ENCODE measurements at regions not wholly inside any gene's neighbourhood (a gene's known extent, or its start where the extent isn't known, plus 50 kb on each side); places are given as distances from the start of the nearest gene placed in this dataset.
A peak's percentile ranks its signal among the peaks of the same experiment; 100 is the strongest.

DNA sequence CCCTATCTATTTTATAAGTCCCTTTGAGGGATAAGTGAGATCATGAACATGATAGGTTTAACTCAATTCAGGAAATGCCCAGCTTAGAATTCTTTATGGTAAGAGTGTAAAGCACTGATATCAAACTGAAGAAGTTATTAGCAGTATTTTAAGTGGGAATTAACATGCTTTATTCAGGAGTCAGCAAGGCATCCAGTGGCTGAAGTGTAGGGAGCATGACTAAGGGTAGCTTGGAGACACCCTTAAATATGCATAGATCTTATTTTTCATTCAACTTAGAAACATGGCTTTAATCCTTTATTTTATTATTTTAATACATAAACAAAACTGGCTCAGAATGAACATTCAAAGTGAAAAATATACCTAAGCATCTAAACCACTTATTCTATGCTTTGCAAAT is 158.3 kb upstream of the LPP start:
- Histone ChIP-seq H3K9me3 (ENCODE audit: control insufficient read depth, low read length) (no peaks in the 10 kb centered on the region), H3K4me1 (ENCODE audit: control insufficient read depth, insufficient read depth, low read length) (peaks cover 24% of the 10 kb centered on the region), H3K4me3 (ENCODE audit: low read length) (no peak overlapping the region)

DNA sequence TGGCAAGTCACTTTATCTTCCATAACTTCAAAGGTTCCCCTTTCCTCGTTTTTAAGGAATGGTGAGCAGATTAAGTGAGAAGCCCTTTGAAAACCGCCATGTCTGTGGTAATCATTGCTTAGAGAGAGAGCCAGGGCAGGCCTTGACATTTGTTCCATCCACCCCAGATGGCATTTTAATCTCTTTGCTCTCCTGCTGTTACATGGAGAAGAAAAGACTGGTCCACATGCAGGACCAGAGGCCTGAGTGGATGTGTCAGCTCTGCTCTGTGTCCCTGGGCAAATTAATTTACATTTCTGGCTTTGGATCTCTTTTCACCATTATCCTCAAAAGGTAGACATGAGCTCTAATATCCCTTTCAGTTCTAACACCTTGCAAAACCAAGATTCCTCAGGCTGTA is 157.3 kb upstream of the LPP start:
- Histone ChIP-seq H3K4me1 (ENCODE audit: control insufficient read depth, insufficient read depth, low read length) (peaks cover 32% of the 10 kb centered on the region), H3K36me3 (ENCODE audit: control insufficient read depth, insufficient read depth, low read length) (no peaks in the 10 kb centered on the region)

More for the DNA sequence above, 158.3 kb upstream of the LPP start:
- H3K36me3 ChIP-seq (ENCODE audit: control insufficient read depth, insufficient read depth, low read length), result no peaks in the 10 kb centered on the region
- no peak overlapping the region for H3K9ac ChIP-seq (ENCODE audit: low read length)
- H3K27me3 ChIP-seq (ENCODE audit: control insufficient read depth, insufficient read depth, low read length), result no peaks in the 10 kb centered on the region

DNA sequence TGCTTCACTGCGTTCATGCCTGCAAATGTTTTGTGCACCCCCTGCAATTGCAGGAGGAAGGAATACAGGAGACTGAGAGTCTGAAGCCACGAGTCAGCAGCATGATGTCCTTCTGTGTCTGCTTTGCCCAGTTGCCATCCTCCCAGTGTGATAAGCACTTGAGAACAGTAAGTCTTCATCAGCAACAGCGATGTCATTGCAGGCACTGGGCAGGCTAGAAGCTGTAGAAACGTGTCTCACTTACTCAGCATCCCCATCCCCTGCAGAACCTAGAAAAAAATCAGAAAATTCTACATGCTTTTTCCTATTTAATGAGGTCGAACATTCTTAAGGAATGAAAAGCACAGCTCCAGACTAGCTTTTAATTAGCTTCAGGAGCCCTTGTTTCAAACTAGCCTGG is 156.5 kb upstream of the LPP start:
- H3K9ac ChIP-seq (ENCODE audit: low read length), result no peak overlapping the region
- no peak overlapping the region for H3K4me3 ChIP-seq (ENCODE audit: low read length)
- H3K4me1 ChIP-seq (ENCODE audit: control insufficient read depth, insufficient read depth, low read length), result peaks cover 40% of the 10 kb centered on the region
- H3K27me3 ChIP-seq (ENCODE audit: control insufficient read depth, insufficient read depth, low read length), result no peaks in the 10 kb centered on the region
- no peaks in the 10 kb centered on the region for H3K9me3 ChIP-seq (ENCODE audit: control insufficient read depth, low read length)
- no peaks in the 10 kb centered on the region for H3K36me3 ChIP-seq (ENCODE audit: control insufficient read depth, insufficient read depth, low read length)

More for the DNA sequence above, 157.3 kb upstream of the LPP start:
- Histone ChIP-seq H3K9me3 (ENCODE audit: control insufficient read depth, low read length) (no peaks in the 10 kb centered on the region), H3K27me3 (ENCODE audit: control insufficient read depth, insufficient read depth, low read length) (no peaks in the 10 kb centered on the region), H3K4me3 (ENCODE audit: low read length) (no peak overlapping the region), H3K9ac (ENCODE audit: low read length) (no peak overlapping the region)

DNA sequence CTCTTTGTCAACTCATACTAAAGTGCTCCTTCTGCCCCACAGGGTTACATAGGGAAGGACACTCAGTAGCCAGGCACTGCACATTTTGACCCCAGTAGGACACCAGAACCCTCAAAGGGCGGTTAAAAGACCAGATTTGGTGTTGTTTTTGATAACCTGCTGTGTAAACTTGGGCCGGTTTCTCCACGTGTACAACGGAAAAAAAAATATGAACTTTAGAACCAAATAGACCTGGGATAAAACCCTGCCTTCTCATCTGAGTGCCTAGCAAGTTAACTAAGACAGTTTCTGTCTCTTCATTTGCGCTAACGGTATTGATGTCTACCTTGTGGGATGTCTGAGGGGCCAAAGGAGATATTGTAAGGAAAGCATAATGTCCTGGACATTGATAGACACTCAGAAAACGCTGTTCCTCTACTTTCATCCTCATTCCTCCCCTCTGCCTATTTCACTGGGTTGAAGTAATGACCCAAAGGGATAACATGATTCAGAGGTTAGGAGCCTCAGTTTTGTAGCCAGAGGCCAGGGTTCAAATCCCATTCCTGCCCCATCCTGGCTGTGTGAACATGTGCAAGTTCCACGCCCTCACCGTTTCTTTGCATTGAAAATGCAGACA is 155.9 kb upstream of the LPP start:
- H3K9me3 ChIP-seq (ENCODE audit: control insufficient read depth, low read length), result no peaks in the 10 kb centered on the region
- H3K27me3 ChIP-seq (ENCODE audit: control insufficient read depth, insufficient read depth, low read length), result no peaks in the 10 kb centered on the region
- no peaks in the 10 kb centered on the region for H3K36me3 ChIP-seq (ENCODE audit: control insufficient read depth, insufficient read depth, low read length)
- H3K9ac ChIP-seq (ENCODE audit: low read length), result no peak overlapping the region
- H3K4me3 ChIP-seq (ENCODE audit: low read length), result no peak overlapping the region
- peaks cover 45% of the 10 kb centered on the region for H3K4me1 ChIP-seq (ENCODE audit: control insufficient read depth, insufficient read depth, low read length)

DNA sequence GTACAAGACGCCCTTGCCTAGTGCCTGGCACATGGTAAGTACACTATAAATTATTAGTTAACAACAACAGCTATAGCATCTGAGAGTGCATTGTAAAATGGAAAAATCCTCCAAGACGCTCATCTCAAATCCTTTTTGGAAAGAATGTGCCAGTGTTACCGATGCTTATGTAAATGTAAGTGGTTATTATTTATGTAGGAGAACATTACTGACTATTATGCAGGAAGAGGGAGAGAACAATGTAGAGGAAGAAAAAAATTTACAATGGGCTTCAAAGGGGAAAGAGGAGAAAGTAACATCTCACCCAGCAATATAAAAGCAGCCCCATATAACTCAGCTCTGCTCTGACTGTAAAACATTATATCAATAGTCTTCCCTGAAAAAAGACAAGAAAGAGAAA is 155.3 kb upstream of the LPP start:
- Histone ChIP-seq H3K9me3 (ENCODE audit: control insufficient read depth, low read length) (no peaks in the 10 kb centered on the region), H3K9ac (ENCODE audit: low read length) (no peak overlapping the region), H3K4me3 (ENCODE audit: low read length) (no peak overlapping the region), H3K36me3 (ENCODE audit: control insufficient read depth, insufficient read depth, low read length) (no peaks in the 10 kb centered on the region), H3K4me1 (ENCODE audit: control insufficient read depth, insufficient read depth, low read length) (peaks cover 49% of the 10 kb centered on the region), H3K27me3 (ENCODE audit: control insufficient read depth, insufficient read depth, low read length) (no peaks in the 10 kb centered on the region)

DNA sequence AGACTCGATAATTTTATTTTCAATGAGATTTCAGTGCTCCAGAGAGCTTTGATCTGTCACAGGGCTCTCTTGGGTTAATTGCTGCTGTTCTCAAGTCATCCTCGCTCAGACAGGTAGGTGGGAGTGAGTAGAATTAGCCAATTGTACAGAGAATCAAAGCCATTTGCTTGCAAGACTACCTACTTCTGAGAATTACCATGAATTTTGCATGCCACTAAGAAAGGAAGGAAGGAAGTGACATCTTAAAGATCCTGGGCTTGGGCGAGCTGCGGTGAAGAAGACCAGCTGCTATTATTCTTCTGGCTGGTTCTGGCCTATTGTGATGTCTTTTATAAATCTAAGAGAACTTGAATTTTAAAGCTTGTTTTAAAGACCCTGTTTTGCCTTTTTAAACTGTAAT is 154.1 kb upstream of the LPP start:
- Histone ChIP-seq H3K4me1 (ENCODE audit: control insufficient read depth, insufficient read depth, low read length) (peaks cover 61% of the 10 kb centered on the region), H3K27me3 (ENCODE audit: control insufficient read depth, insufficient read depth, low read length) (no peaks in the 10 kb centered on the region), H3K9me3 (ENCODE audit: control insufficient read depth, low read length) (no peaks in the 10 kb centered on the region), H3K36me3 (ENCODE audit: control insufficient read depth, insufficient read depth, low read length) (no peaks in the 10 kb centered on the region), H3K4me3 (ENCODE audit: low read length) (no peak overlapping the region), H3K9ac (ENCODE audit: low read length) (no peak overlapping the region)

DNA sequence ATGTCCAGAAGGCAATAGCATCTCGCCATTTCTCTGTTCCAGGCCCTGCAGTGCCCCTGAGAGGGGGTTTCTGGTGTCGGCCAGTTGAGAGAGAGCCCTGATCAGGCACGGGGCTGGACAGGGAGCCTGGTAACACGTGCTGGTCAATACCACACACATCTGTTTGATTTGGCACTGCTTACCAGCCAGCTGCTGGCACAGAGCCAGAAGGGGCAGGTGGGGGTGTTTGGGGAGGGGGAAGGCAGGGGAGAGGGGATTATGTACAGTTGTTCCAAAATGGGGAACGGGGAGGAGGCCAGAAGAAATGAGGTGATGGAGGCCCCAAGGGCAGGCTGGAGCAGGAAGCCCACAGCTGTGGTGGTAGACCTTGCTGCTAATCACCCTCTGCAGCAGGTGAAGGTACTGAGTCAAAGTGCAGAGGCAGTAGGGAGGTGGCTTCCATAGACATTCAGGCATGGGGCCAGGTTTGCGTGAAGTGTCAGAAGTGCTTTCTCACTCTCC is 153.5 kb upstream of the LPP start:
- H3K27me3 ChIP-seq (ENCODE audit: control insufficient read depth, insufficient read depth, low read length), result no peaks in the 10 kb centered on the region
- no peak overlapping the region for H3K9ac ChIP-seq (ENCODE audit: low read length)
- H3K4me3 ChIP-seq (ENCODE audit: low read length), result no peak overlapping the region
- H3K36me3 ChIP-seq (ENCODE audit: control insufficient read depth, insufficient read depth, low read length), result no peaks in the 10 kb centered on the region
- no peaks in the 10 kb centered on the region for H3K9me3 ChIP-seq (ENCODE audit: control insufficient read depth, low read length)
- H3K4me1 ChIP-seq (ENCODE audit: control insufficient read depth, insufficient read depth, low read length), result peaks cover 62% of the 10 kb centered on the region

DNA sequence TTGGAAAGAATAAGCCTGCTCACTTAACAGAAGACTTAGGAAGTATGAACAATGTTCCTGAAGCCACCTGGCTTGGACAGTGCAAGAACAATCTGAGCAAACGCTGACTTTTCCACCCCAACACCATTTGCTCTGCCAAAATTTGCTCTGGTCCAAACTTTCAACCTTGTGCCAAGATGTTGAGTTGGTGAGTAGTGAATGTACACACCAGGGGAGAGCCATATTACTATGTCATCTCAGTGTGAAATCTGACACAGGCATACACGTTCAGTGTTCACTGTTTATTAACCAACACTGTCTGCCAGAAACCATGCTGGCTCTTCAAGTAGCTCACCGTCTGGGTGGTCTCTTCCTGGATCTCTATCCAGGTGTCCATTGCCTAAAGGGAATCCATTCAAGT is 152.9 kb upstream of the LPP start:
- Histone ChIP-seq H3K9ac (ENCODE audit: low read length) (no peak overlapping the region), H3K36me3 (ENCODE audit: control insufficient read depth, insufficient read depth, low read length) (no peaks in the 10 kb centered on the region), H3K4me3 (ENCODE audit: low read length) (no peak overlapping the region), H3K4me1 (ENCODE audit: control insufficient read depth, insufficient read depth, low read length) (peaks cover 62% of the 10 kb centered on the region), H3K27me3 (ENCODE audit: control insufficient read depth, insufficient read depth, low read length) (no peaks in the 10 kb centered on the region), H3K9me3 (ENCODE audit: control insufficient read depth, low read length) (no peaks in the 10 kb centered on the region)

DNA sequence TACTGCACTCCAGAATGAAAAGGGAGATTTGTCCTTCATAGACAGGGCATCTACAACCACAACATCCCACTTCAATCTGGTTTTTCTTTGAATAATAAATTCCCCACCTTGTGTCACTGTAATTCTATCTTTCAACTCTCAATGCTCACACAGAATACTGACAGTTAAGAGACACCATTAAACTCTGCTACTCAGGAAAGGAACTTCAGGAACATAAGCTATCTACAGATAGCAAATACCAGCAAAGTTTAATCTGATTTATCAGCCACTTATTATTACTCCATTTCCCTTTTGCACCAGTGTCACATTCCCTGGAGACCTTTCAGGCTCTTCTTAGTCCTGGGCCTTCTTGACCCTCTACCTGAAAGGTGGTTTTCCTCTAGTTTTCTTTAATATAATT is 152.0 kb upstream of the LPP start:
- Histone ChIP-seq H3K4me1 (ENCODE audit: control insufficient read depth, insufficient read depth, low read length) (peaks cover 62% of the 10 kb centered on the region), H3K4me3 (ENCODE audit: low read length) (no peak overlapping the region), H3K27me3 (ENCODE audit: control insufficient read depth, insufficient read depth, low read length) (no peaks in the 10 kb centered on the region), H3K9ac (ENCODE audit: low read length) (no peak overlapping the region), H3K9me3 (ENCODE audit: control insufficient read depth, low read length) (no peaks in the 10 kb centered on the region), H3K36me3 (ENCODE audit: control insufficient read depth, insufficient read depth, low read length) (no peaks in the 10 kb centered on the region)

DNA sequence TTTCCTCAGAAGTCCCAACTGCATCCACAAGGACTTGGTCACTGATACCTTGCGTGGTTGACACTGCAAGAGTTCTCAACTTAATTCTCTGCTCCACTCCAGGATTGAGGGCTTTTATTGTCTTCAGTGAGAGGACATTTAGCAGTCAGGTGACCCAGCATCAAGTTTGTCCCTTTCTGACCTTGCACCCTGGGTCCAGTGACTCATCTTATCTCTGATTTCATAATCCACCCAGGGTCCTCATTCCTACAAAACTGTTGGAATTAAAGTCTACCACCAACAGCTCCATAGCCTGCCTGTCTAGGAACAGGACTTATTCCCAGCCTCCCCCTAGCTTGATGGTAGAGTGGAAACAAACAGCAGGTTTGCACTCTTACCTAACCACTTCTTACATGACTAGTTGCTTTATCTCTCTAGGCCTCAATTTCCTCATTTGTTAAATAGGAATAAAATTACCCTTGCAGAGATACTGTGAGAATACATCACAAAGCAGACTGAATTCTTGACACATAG is 151.3 kb upstream of the LPP start:
- Histone ChIP-seq H3K4me1 (ENCODE audit: control insufficient read depth, insufficient read depth, low read length) (peaks cover 60% of the 10 kb centered on the region), H3K4me3 (ENCODE audit: low read length) (no peak overlapping the region), H3K9ac (ENCODE audit: low read length) (no peak overlapping the region), H3K9me3 (ENCODE audit: control insufficient read depth, low read length) (no peaks in the 10 kb centered on the region), H3K36me3 (ENCODE audit: control insufficient read depth, insufficient read depth, low read length) (no peaks in the 10 kb centered on the region), H3K27me3 (ENCODE audit: control insufficient read depth, insufficient read depth, low read length) (no peaks in the 10 kb centered on the region)

DNA sequence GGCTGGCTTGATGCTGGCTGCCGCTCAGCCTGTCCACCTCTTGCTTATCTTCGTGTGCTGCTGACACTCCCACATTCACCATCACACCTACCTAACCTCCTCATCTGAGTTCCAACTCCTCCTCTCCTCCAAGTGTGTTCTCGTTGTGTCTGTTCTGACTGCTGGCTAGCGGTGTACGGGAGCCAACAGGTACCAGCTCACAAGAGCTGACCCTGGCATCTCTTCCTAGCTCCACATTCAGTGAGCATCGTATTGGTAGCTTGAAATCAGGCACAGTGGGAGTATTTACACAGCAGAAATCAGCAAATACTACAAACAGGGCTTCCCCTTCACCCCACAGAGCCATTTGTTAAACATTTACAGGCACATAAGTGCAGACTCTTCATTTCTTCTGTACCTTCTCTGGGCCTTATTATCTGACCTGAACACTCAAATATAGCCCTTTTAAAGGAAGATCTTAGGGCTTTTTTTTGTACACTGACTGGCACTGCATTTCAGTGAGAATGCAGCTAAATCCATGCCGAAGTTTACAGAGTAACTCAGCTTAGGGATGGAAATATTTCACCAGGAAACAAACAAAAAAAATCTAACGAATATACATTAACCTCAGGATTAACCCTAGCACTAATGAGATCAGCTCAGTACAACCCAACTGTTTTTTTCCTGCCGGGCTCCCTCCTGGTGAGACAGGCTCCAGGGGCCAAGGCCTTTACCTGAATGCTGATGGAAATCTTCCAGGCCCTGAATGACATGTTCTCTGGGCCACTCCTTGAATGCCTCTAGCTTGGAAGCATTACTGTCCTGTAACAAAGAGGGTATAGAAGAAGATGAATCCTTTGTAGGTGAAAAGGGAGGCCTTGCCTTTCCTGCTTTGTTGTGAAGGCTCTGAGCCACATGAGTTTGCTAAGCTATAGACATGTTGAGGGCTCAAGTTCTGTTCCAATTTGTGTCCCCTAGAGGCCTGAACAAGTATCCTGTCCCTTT is 150.5 kb upstream of the LPP start:
- Histone ChIP-seq H3K4me1 (ENCODE audit: control insufficient read depth, insufficient read depth, low read length) (peaks cover 52% of the 10 kb centered on the region), H3K27me3 (ENCODE audit: control insufficient read depth, insufficient read depth, low read length) (no peaks in the 10 kb centered on the region), H3K4me3 (ENCODE audit: low read length) (no peak overlapping the region), H3K36me3 (ENCODE audit: control insufficient read depth, insufficient read depth, low read length) (no peaks in the 10 kb centered on the region), H3K9me3 (ENCODE audit: control insufficient read depth, low read length) (no peaks in the 10 kb centered on the region), H3K9ac (ENCODE audit: low read length) (peak overlapping the region; percentile 9)

DNA sequence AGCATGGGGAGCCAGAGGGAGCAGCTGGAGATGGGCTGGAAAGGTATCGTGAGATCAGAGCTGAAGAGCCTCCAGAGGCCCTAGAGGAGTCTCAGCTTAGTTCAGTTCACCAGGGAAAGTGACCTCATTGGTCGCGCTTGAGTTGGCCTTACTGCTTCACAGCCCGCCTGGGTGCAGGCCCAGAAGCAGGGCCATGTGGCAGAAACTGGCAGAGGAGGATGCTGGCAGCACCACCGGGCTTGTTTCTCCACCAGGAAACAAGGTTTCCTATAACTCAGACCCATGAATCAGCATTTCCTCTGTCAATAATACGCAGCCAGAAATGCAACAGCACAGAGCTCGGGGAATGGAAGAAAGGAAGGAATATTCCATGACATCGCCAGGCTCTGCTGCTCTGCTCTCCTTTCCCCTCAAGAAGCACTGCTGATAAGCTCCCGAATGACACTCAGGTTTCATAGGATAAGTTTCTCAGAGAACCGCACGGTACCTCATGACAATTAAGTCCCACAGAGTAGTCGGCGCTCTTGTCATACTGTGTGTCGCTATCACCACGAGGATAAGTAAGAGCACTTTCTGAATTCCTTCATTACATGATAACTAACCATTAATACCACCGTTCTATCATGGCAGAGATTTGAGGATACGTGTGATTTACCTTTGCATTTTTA is 147.1 kb upstream of the LPP start:
- Histone ChIP-seq H3K9ac (ENCODE audit: low read length) (no peak overlapping the region), H3K4me1 (ENCODE audit: control insufficient read depth, insufficient read depth, low read length) (peaks cover 29% of the 10 kb centered on the region), H3K4me3 (ENCODE audit: low read length) (no peak overlapping the region), H3K27me3 (ENCODE audit: control insufficient read depth, insufficient read depth, low read length) (no peaks in the 10 kb centered on the region), H3K36me3 (ENCODE audit: control insufficient read depth, insufficient read depth, low read length) (no peaks in the 10 kb centered on the region), H3K9me3 (ENCODE audit: control insufficient read depth, low read length) (no peaks in the 10 kb centered on the region)

Data from mucosa of stomach (tissue), 1 donor.